ENCODE measurements at regions not wholly inside any gene's neighbourhood (a gene's known extent, or its start where the extent isn't known, plus 50 kb on each side); places are given as distances from the start of the nearest gene placed in this dataset.

GRCh38 chr2:120542911-120543527, 192.6 kb upstream of the GLI2 start:
- no peak for TF ChIP-seq POLR2AphosphoS5 (IDR thresholded peaks at IDR 0.05)
- no peak for TF ChIP-seq CTCF (IDR thresholded peaks at IDR 0.05)
- TF ChIP-seq POLR2A (IDR thresholded peaks at IDR 0.05) = no peak
